ENCODE measurements at regions not wholly inside any gene's neighbourhood (a gene's known extent, or its start where the extent isn't known, plus 50 kb on each side); places are given as distances from the start of the nearest gene placed in this dataset.

GRCh38 chr15:24886538-24886937 lies 68.2 kb upstream of the SNRPN start:
- no peak overlapping the region for H2BK20ac ChIP-seq (ENCODE audit: low read length)
- no peak overlapping the region for H3K27ac ChIP-seq (ENCODE audit: low read depth, low read length)
- H3K79me1 ChIP-seq (ENCODE audit: low read depth, low read length), result no peaks in the 10 kb centered on the region
- no peak overlapping the region for H4K8ac ChIP-seq (ENCODE audit: extremely low read depth, insufficient read depth, low read length)
- H3K4me2 ChIP-seq (ENCODE audit: insufficient read depth in 1 of 2, low read depth in 2 of 2, low read length in 2 of 2), result no peak overlapping the region
- no peak overlapping the region for H4K5ac ChIP-seq (ENCODE audit: insufficient read length, low read depth, low read length)
- no peak for FAIRE-seq
- H2AK5ac ChIP-seq (ENCODE audit: low read depth, low read length), result no peak overlapping the region
- no peak overlapping the region for H4K91ac ChIP-seq (replicated peaks; ENCODE audit: insufficient read length, low read length)
- no peak overlapping the region for H2BK12ac ChIP-seq (ENCODE audit: low read depth, low read length)
- H3K23me2 ChIP-seq (ENCODE audit: low read depth, low read length), result no peaks in the 10 kb centered on the region
- no peaks in the 10 kb centered on the region for H3K27me3 ChIP-seq (replicated peaks in 1 of 4; ENCODE audit: control insufficient read depth in 3 of 4, extremely low read depth in 1 of 4, insufficient read depth in 3 of 4, low read length in 3 of 4)
- CTCF ChIA-PET (ENCODE audit: partially characterized antibody), result no interaction called here
- no peaks in the 10 kb centered on the region for H3K36me3 ChIP-seq (ENCODE audit: control insufficient read depth in 2 of 4, insufficient read depth in 4 of 4, low read length in 3 of 4)
- no peak overlapping the region for H3K23ac ChIP-seq (ENCODE audit: insufficient read length)
- H2AFZ ChIP-seq (ENCODE audit: low read length), result no peak overlapping the region
- H3K79me2 ChIP-seq (ENCODE audit: control insufficient read depth in 1 of 2, insufficient read depth in 2 of 2, low read length in 2 of 2), result no peaks in the 10 kb centered on the region
- no peak overlapping the region for H3K18ac ChIP-seq (ENCODE audit: extremely low read depth, low read length)
- no peak for TF ChIP-seq SP4 (IDR thresholded peaks at IDR 0.05; ENCODE audit: low read length)
- no peak for TF ChIP-seq GTF2F1 (IDR thresholded peaks at IDR 0.05; ENCODE audit: borderline replicate concordance, low read depth, low read length)
- no peak for TF ChIP-seq KDM5A (IDR thresholded peaks at IDR 0.05; ENCODE audit: low read length)
- no peak for TF ChIP-seq EGR1 (IDR thresholded peaks at IDR 0.05; ENCODE audit: borderline replicate concordance, low read depth, low read length)
- TF ChIP-seq BCL11A (IDR thresholded peaks at IDR 0.05; ENCODE audit: low read depth in 2 of 2, low read length in 2 of 2), result no peak
- TF ChIP-seq YY1 (IDR thresholded peaks at IDR 0.05; ENCODE audit: low read depth, low read length), result no peak
- no peak for TF ChIP-seq JUN (IDR thresholded peaks at IDR 0.05; ENCODE audit: low read depth, low read length)
- TF ChIP-seq SAP30 (IDR thresholded peaks at IDR 0.05; ENCODE audit: insufficient read depth, insufficient replicate concordance, low read length), result no peak
- TF ChIP-seq KDM4A (IDR thresholded peaks at IDR 0.05; ENCODE audit: low read depth, low read length, severe bottlenecking), result no peak
- TF ChIP-seq EP300 (IDR thresholded peaks at IDR 0.05; ENCODE audit: borderline replicate concordance in 1 of 2, low read depth in 2 of 2, low read length in 2 of 2), result no peak
- no peak for TF ChIP-seq ZNF274 (IDR thresholded peaks at IDR 0.05; ENCODE audit: borderline replicate concordance, extremely low read depth, low read length)
- DNase-seq (ENCODE audit: low read depth in 1 of 2, low spot score in 2 of 2), result no peak
- H3K14ac ChIP-seq (ENCODE audit: insufficient read length), result no peak overlapping the region
- H3K9ac ChIP-seq (replicated peaks in 1 of 4; ENCODE audit: extremely low read depth in 1 of 4, low read depth in 3 of 4, low read length in 3 of 4), result no peak overlapping the region
- no peak overlapping the region for H2BK120ac ChIP-seq (replicated peaks; ENCODE audit: low read depth, low read length)
- no peak overlapping the region for H2BK15ac ChIP-seq (ENCODE audit: low read length)
- no peak overlapping the region for H3K56ac ChIP-seq (replicated peaks; ENCODE audit: insufficient read length, low read depth, low read length)
- peaks cover 0 to 10% of the 10 kb centered on the region in 2 experiments; a peak in 1 of 4 replicates for H3K9me3 ChIP-seq (ENCODE audit: insufficient read depth in 2 of 2, low read depth in 1 of 2, low read length in 1 of 2)
- H3K4ac ChIP-seq (replicated peaks; ENCODE audit: insufficient read length, low read depth, low read length), result no peak overlapping the region
- peaks cover 0 to 7% (median 2%) of the 10 kb centered on the region in 4 experiments; a peak in 2 of 7 replicates for H3K4me1 ChIP-seq (replicated peaks in 1 of 4; ENCODE audit: control insufficient read depth in 3 of 4, insufficient read depth in 4 of 4, low read length in 3 of 4)
- H2BK5ac ChIP-seq (ENCODE audit: low read depth, low read length), result no peak overlapping the region
- 90% methylated on average over 3 of the region's 3 CpGs; no CpG with 5 or more reads in 1 of the 2 experiments for WGBS, 2 experiments (ENCODE audit: extremely low coverage in 1 of 2, insufficient coverage in 1 of 2, insufficient read length in 1 of 2, insufficient replicate concordance in 2 of 2, low coverage in 1 of 2, low lambda C conversion rate in 2 of 2, missing lambda C conversion rate in 1 of 2)
- H4K20me1 ChIP-seq (replicated peaks in 1 of 2; ENCODE audit: control insufficient read depth in 1 of 2, insufficient read depth in 2 of 2, low read length in 2 of 2), result no peaks in the 10 kb centered on the region
- H3K4me3 ChIP-seq (ENCODE audit: extremely low read depth in 1 of 4, insufficient read depth in 2 of 4, low read depth in 3 of 4, low read length in 4 of 4), result no peak overlapping the region
- POLR2A ChIA-PET (ENCODE audit: partially characterized antibody), result no interaction called here
